Natural killer cell (primary cell): ENCODE measurements at regions not wholly inside any gene's neighbourhood (a gene's known extent, or its start where the extent isn't known, plus 50 kb on each side); places are given as distances from the start of the nearest gene placed in this dataset.

Source experiments
- ATAC-seq, 3 donors: fragments of 150-1000 bp in 2 of 3; fragments of 200-7000 bp in 1 of 3; cut with Tn5 transposase; 1 replicate in 1 of 3; 2 replicates in 2 of 3; pipeline ENCODE4 v1.10.0; 2021; ENCODE audit warnings: mild to moderate bottlenecking in 2 of 3, moderate library complexity in 2 of 3
- DNase-seq, 2 donors: peaks; one replicate each; pipeline versions ENCODE4 v3.0.0 to v3.0.0-alpha.2; 2013 to 2021; ENCODE audit warnings: mixed read lengths in 1 of 2
- H3K27ac ChIP-seq: one replicate; pipeline ENCODE4 v1.5.1; 2013; ENCODE audit warnings: mild to moderate bottlenecking, low read length
- H3K27me3 ChIP-seq: one replicate; pipeline ENCODE4 v1.6.1; 2013; ENCODE audit warnings: low read length; ENCODE audit not compliant: control insufficient read depth, insufficient read depth
- H3K36me3 ChIP-seq: one replicate; pipeline ENCODE4 v1.6.1; 2013; ENCODE audit warnings: low read length; ENCODE audit not compliant: control insufficient read depth, insufficient read depth
- H3K4me1 ChIP-seq: one replicate; pipeline ENCODE4 v1.6.1; 2013; ENCODE audit warnings: low read length; ENCODE audit not compliant: control insufficient read depth, insufficient read depth
- H3K4me3 ChIP-seq: one replicate; pipeline ENCODE4 v1.5.1; 2013; ENCODE audit warnings: low read length
- H3K9me3 ChIP-seq: one replicate; pipeline ENCODE4 v1.6.1; 2013; ENCODE audit warnings: low read length; ENCODE audit not compliant: control insufficient read depth, insufficient read depth
- H3K27ac Mint-ChIP-seq, 2 donors: one replicate each; pipeline ENCODE4 v1.8.0; 2022; ENCODE audit warnings: mild to moderate bottlenecking in 2 of 2, mixed read lengths in 2 of 2, moderate library complexity in 1 of 2
- H3K27me3 Mint-ChIP-seq, 2 donors: one replicate each; pipeline ENCODE4 v1.8.0; 2022; ENCODE audit warnings: low read depth in 2 of 2, mixed read lengths in 2 of 2
- H3K36me3 Mint-ChIP-seq: one replicate; pipeline ENCODE4 v1.8.0; 2022; ENCODE audit warnings: mixed read lengths
- H3K4me1 Mint-ChIP-seq, 2 donors: one replicate each; pipeline ENCODE4 v1.8.0; 2022; ENCODE audit warnings: mixed read lengths in 2 of 2
- H3K4me3 Mint-ChIP-seq: one replicate; pipeline ENCODE4 v1.8.0; 2022; ENCODE audit warnings: mild to moderate bottlenecking, moderate library complexity, mixed read lengths
- H3K9me3 Mint-ChIP-seq, 2 donors: one replicate each; pipeline ENCODE4 v1.8.0; 2022; ENCODE audit warnings: mixed read lengths in 2 of 2
- CTCF ChIP-seq: fragments of 200-600 bp; IDR thresholded peaks from one replicate; pipeline ENCODE4 v1.8.0; 2022; ENCODE audit warnings: antibody characterized with exemption
- WGBS: methylation state at CpG from one replicate; pipeline ENCODE4 v1.1.7; 2013; ENCODE audit warnings: missing lambda C conversion rate; ENCODE audit not compliant: insufficient coverage; 5-methylcytosine and 5-hydroxymethylcytosine counted together
- intact Hi-C: fragments of 100-400 bp; cut with micrococcal nuclease; formaldehyde crosslinking; loops from one replicate; pipeline ENCODE4 v1.14.2; 2022

- no peak overlapping the region for H3K27ac ChIP-seq
- ATAC-seq = no peak
Measured at GRCh38 chr6:28747631-28748157, 176.1 kb downstream of the TRIM27 start.

GRCh38 chr6:28748192-28748591 lies 175.6 kb downstream of the TRIM27 start:
- H3K9me3 ChIP-seq = peaks cover 10% of the 10 kb centered on the region

More at GRCh38 chr6:28747631-28748157, 176.1 kb downstream of the TRIM27 start:
- H3K4me1 ChIP-seq = no peaks in the 10 kb centered on the region
- WGBS = 23% methylated on average over 18 of the region's 19 CpGs
- TF ChIP-seq CTCF = no peak
- Mint-ChIP-seq H3K27ac (no peak overlapping the region), H3K4me1 (no peaks in the 10 kb centered on the region), H3K36me3 (peaks cover 26% of the 10 kb centered on the region), H3K4me3 (no peak overlapping the region), H3K9me3 (peaks cover 4 to 7% of the 10 kb centered on the region in 2 donors), H3K27me3 (peaks cover 32 to 49% of the 10 kb centered on the region in 2 donors)
- no peaks in the 10 kb centered on the region for H3K36me3 ChIP-seq
- H3K9me3 ChIP-seq = peaks cover 10% of the 10 kb centered on the region
- intact Hi-C loops = no loop called here
- peaks cover 18% of the 10 kb centered on the region for H3K27me3 ChIP-seq
- no peak for DNase-seq
- no peak overlapping the region for H3K4me3 ChIP-seq

GRCh38 chr6:28750926-28751458 lies 172.8 kb downstream of the TRIM27 start:
- DNase-seq (no peak), ATAC-seq (no peak)
- no peaks in the 10 kb centered on the region for H3K36me3 ChIP-seq
- no peaks in the 10 kb centered on the region for H3K4me1 ChIP-seq
- no peaks in the 10 kb centered on the region for H3K4me1 Mint-ChIP-seq
- H3K36me3 Mint-ChIP-seq = peaks cover 26% of the 10 kb centered on the region
- H3K9me3 ChIP-seq = peaks cover 10% of the 10 kb centered on the region
- H3K27me3 Mint-ChIP-seq = peaks cover 19 to 40% of the 10 kb centered on the region in 2 donors
- no peak overlapping the region for H3K4me3 ChIP-seq
- no peak for TF ChIP-seq CTCF
- intact Hi-C loops = no loop called here
- peaks cover 8% of the 10 kb centered on the region for H3K27me3 ChIP-seq
- no peak overlapping the region for H3K27ac ChIP-seq
- no peak overlapping the region for H3K4me3 Mint-ChIP-seq
- WGBS = no CpG with 5 or more reads among the region's 1 CpG
- peaks cover 4 to 7% of the 10 kb centered on the region in 2 donors for H3K9me3 Mint-ChIP-seq
- no peak overlapping the region for H3K27ac Mint-ChIP-seq

More at GRCh38 chr6:28748192-28748591, 175.6 kb downstream of the TRIM27 start:
- H3K27me3 Mint-ChIP-seq = peaks cover 30 to 49% of the 10 kb centered on the region in 2 donors
- no peak overlapping the region for H3K4me3 Mint-ChIP-seq
- 22% methylated on average over 2 of the region's 2 CpGs for WGBS
- no peak for TF ChIP-seq CTCF
- no peaks in the 10 kb centered on the region for H3K4me1 Mint-ChIP-seq
- peaks cover 26% of the 10 kb centered on the region for H3K36me3 Mint-ChIP-seq
- H3K9me3 Mint-ChIP-seq = peaks cover 4 to 7% of the 10 kb centered on the region in 2 donors
- no peaks in the 10 kb centered on the region for H3K4me1 ChIP-seq
- no peak overlapping the region for H3K27ac Mint-ChIP-seq
- intact Hi-C loops = no loop called here
- H3K27me3 ChIP-seq = peaks cover 17% of the 10 kb centered on the region
- H3K4me3 ChIP-seq = no peak overlapping the region
- DNase-seq (no peak), ATAC-seq (no peak)
- no peak overlapping the region for H3K27ac ChIP-seq
- no peaks in the 10 kb centered on the region for H3K36me3 ChIP-seq

GRCh38 chr6:28751514-28751913 lies 172.3 kb downstream of the TRIM27 start:
- H3K27me3 ChIP-seq = peaks cover 8% of the 10 kb centered on the region
- H3K4me1 Mint-ChIP-seq = no peaks in the 10 kb centered on the region
- TF ChIP-seq CTCF = no peak

More at GRCh38 chr6:28751514-28751913, 172.3 kb downstream of the TRIM27 start:
- Mint-ChIP-seq H3K4me3 (no peak overlapping the region), H3K27me3 (peaks cover 17 to 34% of the 10 kb centered on the region in 2 donors), H3K36me3 (peaks cover 26% of the 10 kb centered on the region), H3K27ac (no peak overlapping the region), H3K9me3 (peaks cover 4 to 7% of the 10 kb centered on the region in 2 donors)
- Histone ChIP-seq H3K36me3 (no peaks in the 10 kb centered on the region), H3K4me3 (no peak overlapping the region), H3K4me1 (no peaks in the 10 kb centered on the region), H3K27ac (no peak overlapping the region), H3K9me3 (peaks cover 10% of the 10 kb centered on the region)
- intact Hi-C loops = no loop called here
- ATAC-seq = no peak
- no peak for DNase-seq
- WGBS = 57% methylated on average over 12 of the region's 12 CpGs
